ENCODE measurements at regions not wholly inside any gene's neighbourhood (a gene's known extent, or its start where the extent isn't known, plus 50 kb on each side); places are given as distances from the start of the nearest gene placed in this dataset.

- TF ChIP-seq, protein P1, sequence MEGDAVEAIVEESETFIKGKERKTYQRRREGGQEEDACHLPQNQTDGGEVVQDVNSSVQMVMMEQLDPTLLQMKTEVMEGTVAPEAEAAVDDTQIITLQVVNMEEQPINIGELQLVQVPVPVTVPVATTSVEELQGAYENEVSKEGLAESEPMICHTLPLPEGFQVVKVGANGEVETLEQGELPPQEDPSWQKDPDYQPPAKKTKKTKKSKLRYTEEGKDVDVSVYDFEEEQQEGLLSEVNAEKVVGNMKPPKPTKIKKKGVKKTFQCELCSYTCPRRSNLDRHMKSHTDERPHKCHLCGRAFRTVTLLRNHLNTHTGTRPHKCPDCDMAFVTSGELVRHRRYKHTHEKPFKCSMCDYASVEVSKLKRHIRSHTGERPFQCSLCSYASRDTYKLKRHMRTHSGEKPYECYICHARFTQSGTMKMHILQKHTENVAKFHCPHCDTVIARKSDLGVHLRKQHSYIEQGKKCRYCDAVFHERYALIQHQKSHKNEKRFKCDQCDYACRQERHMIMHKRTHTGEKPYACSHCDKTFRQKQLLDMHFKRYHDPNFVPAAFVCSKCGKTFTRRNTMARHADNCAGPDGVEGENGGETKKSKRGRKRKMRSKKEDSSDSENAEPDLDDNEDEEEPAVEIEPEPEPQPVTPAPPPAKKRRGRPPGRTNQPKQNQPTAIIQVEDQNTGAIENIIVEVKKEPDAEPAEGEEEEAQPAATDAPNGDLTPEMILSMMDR (optimal IDR thresholded peaks at IDR 0.05 in 1 of 3, IDR thresholded peaks at IDR 0.05 in 1 of 3, conservative IDR thresholded peaks at IDR 0.05 in 1 of 3; ENCODE audit: extremely low read depth in 1 of 3, insufficient read depth in 2 of 3, low read length in 3 of 3) = no peak
- TF ChIP-seq EZH2 (IDR thresholded peaks at IDR 0.05; ENCODE audit: low read length) = no peak
Measured at GRCh38 chr4:30443289-30443688, 276.9 kb upstream of the PCDH7 start.

All from keratinocyte (primary cell).